ENCODE measurements at regions not wholly inside any gene's neighbourhood (a gene's known extent, or its start where the extent isn't known, plus 50 kb on each side); places are given as distances from the start of the nearest gene placed in this dataset.

DNA sequence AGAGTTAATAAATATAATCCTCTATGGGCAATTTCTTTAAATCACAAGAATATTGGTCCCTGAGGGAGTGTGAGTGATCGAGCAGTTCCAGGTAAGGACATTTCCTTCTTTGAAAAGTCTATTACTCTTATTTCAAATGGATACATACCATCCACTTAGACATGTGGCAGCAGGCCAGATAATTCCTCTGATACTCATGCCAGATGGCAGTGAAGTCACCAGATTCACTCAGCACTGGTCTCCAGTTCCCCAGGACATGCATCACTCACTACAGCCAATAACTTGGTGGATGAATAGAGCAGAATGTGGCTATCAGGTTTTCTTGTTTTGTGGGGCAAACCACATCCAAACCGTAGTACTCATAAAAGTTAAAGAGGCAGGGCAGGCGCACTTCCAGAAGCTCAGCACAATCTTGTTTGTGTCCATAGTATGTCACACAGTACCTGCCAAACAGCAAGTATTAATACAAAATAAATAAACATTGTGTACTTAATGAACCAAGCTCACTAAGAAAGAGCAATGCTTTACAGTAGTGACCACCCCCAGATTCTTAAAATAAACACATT is 74.2 kb upstream of the CD53 start:
- no peaks in the 10 kb centered on the region for H3K27me3 ChIP-seq (ENCODE audit: control insufficient read depth in 1 of 2, insufficient read depth in 2 of 2, low read length in 2 of 2)
- no peak for TF ChIP-seq ZFP41 (CRISPR knock-in tag; IDR thresholded peaks at IDR 0.05; ENCODE audit: borderline replicate concordance)
- TF ChIP-seq PPARG (CRISPR knock-in tag; conservative IDR thresholded peaks at IDR 0.05) = no peak
- TF ChIP-seq HOXA9 (CRISPR knock-in tag; IDR thresholded peaks at IDR 0.05; ENCODE audit: borderline replicate concordance) = no peak
- TF ChIP-seq, protein P1, sequence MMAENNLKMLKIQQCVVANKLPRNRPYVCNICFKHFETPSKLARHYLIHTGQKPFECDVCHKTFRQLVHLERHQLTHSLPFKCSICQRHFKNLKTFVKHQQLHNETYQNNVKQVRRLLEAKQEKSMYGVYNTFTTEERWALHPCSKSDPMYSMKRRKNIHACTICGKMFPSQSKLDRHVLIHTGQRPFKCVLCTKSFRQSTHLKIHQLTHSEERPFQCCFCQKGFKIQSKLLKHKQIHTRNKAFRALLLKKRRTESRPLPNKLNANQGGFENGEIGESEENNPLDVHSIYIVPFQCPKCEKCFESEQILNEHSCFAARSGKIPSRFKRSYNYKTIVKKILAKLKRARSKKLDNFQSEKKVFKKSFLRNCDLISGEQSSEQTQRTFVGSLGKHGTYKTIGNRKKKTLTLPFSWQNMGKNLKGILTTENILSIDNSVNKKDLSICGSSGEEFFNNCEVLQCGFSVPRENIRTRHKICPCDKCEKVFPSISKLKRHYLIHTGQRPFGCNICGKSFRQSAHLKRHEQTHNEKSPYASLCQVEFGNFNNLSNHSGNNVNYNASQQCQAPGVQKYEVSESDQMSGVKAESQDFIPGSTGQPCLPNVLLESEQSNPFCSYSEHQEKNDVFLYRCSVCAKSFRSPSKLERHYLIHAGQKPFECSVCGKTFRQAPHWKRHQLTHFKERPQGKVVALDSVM (CRISPR knock-in tag; IDR thresholded peaks at IDR 0.05) = no peak
- TF ChIP-seq ZNF850 (CRISPR knock-in tag; conservative IDR thresholded peaks at IDR 0.05) = no peak
- H3K36me3 ChIP-seq (replicated peaks in 1 of 2; ENCODE audit: control insufficient read depth in 1 of 2, insufficient read depth in 2 of 2, low read length in 2 of 2) = no peaks in the 10 kb centered on the region
- H3K4me1 ChIP-seq (ENCODE audit: insufficient read depth, low read length) = no peaks in the 10 kb centered on the region
- H3K9me3 ChIP-seq (ENCODE audit: low read length) = no peaks in the 10 kb centered on the region
- FAIRE-seq (no peak), DNase-seq (ENCODE audit: low spot score) (no peak), ATAC-seq (no peak)
- intact Hi-C loops (cut with micrococcal nuclease; ENCODE audit: unreplicated experiment) (no loop called here), in situ Hi-C loops (cut with HindIII; ENCODE audit: extremely low pct_ligation_motif_present, low pct_unique_long_range_greater_than_20kb) (no loop called here)
- no peaks in the 10 kb centered on the region for H4K20me1 ChIP-seq (ENCODE audit: insufficient read depth, low read length)
- H3K9ac ChIP-seq (ENCODE audit: insufficient read depth, low read depth, low read length) = no peak overlapping the region
- no peak overlapping the region for H3K27ac ChIP-seq (ENCODE audit: extremely low read length, insufficient read depth, low read length)
- ChIA-PET CTCF (ENCODE audit: low intra/inter-chr PET ratio, low total read pairs) (no interaction called here), POLR2A (no interaction called here)
- H3K79me2 ChIP-seq (ENCODE audit: insufficient read depth, low read length) = no peaks in the 10 kb centered on the region
- H3K4me3 ChIP-seq (replicated peaks in 1 of 3; ENCODE audit: insufficient read depth in 1 of 3, low read depth in 2 of 3, low read length in 3 of 3) = no peak overlapping the region
- H3K4me2 ChIP-seq (ENCODE audit: low read depth, low read length) = no peak overlapping the region
- H2AFZ ChIP-seq (ENCODE audit: low read length) = no peak overlapping the region
- no TSS peak for BruUV-seq (replicated peaks)
- 4% methylated on average over 3 of the region's 3 CpGs for WGBS (ENCODE audit: low lambda C conversion rate)

DNA sequence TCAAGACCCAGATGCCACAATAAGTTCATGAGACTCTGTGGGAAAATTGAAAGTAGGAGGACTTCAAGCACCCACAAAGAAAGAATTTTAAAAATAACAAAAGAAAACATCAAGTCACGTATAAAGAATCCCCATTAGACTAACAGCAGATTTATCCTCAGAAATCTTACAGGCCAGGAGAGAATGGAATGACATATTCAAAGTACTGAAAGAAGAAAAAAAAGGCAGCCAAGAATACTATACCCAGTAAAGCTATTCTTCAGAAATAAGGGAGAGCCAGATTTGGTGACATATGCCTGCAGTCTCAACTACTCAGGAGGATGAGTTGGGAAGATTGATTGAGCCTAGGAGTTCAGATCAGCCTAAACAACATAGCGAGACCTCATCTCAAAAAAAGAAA is 84.3 kb upstream of the CD53 start:
- in situ Hi-C loops (cut with HindIII; ENCODE audit: extremely low pct_ligation_motif_present, low pct_unique_long_range_greater_than_20kb) (loop anchor here (10.0 kb wide), 1 partner anchor 254 kb away; no protein-coding TSS in a partner anchor), intact Hi-C loops (cut with micrococcal nuclease; ENCODE audit: unreplicated experiment) (no loop called here)
- Histone ChIP-seq H3K36me3 (replicated peaks in 1 of 2; ENCODE audit: control insufficient read depth in 1 of 2, insufficient read depth in 2 of 2, low read length in 2 of 2) (no peaks in the 10 kb centered on the region), H4K20me1 (ENCODE audit: insufficient read depth, low read length) (no peaks in the 10 kb centered on the region), H3K4me2 (ENCODE audit: low read depth, low read length) (no peak overlapping the region), H3K27me3 (ENCODE audit: control insufficient read depth in 1 of 2, insufficient read depth in 2 of 2, low read length in 2 of 2) (no peaks in the 10 kb centered on the region), H3K79me2 (ENCODE audit: insufficient read depth, low read length) (no peaks in the 10 kb centered on the region), H3K9me3 (ENCODE audit: low read length) (no peaks in the 10 kb centered on the region), H3K4me1 (ENCODE audit: insufficient read depth, low read length) (no peaks in the 10 kb centered on the region), H3K4me3 (replicated peaks in 1 of 3; ENCODE audit: insufficient read depth in 1 of 3, low read depth in 2 of 3, low read length in 3 of 3) (no peak overlapping the region), H3K27ac (ENCODE audit: extremely low read length, insufficient read depth, low read length) (no peak overlapping the region), H3K9ac (ENCODE audit: insufficient read depth, low read depth, low read length) (no peak overlapping the region), H2AFZ (ENCODE audit: low read length) (no peak overlapping the region)
- ChIA-PET CTCF (ENCODE audit: low intra/inter-chr PET ratio, low total read pairs) (no interaction called here), POLR2A (no interaction called here)
- DNase-seq (ENCODE audit: low spot score) (no peak), ATAC-seq (no peak), FAIRE-seq (no peak)
- BruUV-seq (replicated peaks) = no TSS peak
- 18% methylated on average over 2 of the region's 2 CpGs for WGBS (ENCODE audit: low lambda C conversion rate)
- TF ChIP-seq, protein P2, sequence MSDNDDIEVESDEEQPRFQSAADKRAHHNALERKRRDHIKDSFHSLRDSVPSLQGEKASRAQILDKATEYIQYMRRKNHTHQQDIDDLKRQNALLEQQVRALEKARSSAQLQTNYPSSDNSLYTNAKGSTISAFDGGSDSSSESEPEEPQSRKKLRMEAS (IDR thresholded peaks at IDR 0.05) = no peak
- TF ChIP-seq, protein P3, sequence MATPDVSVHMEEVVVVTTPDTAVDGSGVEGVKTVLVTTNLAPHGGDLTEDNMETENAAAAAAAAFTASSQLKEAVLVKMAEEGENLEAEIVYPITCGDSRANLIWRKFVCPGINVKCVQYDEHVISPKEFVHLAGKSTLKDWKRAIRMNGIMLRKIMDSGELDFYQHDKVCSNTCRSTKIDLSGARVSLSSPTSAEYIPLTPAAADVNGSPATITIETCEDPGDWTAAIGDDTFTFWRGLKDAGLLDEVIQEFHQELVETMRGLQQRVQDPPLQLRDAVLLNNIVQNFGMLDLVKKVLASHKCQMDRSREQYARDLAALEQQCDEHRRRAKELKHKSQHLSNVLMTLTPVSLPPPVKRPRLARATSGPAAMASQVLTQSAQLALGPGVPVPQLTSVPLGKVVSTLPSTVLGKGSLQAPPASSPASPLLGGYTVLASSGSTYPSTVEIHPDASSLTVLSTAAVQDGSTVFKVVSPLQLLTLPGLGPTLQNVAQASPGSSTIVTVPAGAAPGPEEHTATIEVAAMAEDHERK (CRISPR knock-in tag; IDR thresholded peaks at IDR 0.05; ENCODE audit: low read depth) = no peak
- TF ChIP-seq RXRA (CRISPR knock-in tag; IDR thresholded peaks at IDR 0.05) = no peak
- TF ChIP-seq ZNF335 (CRISPR knock-in tag; IDR thresholded peaks at IDR 0.05) = no peak
- TF ChIP-seq, protein P4, sequence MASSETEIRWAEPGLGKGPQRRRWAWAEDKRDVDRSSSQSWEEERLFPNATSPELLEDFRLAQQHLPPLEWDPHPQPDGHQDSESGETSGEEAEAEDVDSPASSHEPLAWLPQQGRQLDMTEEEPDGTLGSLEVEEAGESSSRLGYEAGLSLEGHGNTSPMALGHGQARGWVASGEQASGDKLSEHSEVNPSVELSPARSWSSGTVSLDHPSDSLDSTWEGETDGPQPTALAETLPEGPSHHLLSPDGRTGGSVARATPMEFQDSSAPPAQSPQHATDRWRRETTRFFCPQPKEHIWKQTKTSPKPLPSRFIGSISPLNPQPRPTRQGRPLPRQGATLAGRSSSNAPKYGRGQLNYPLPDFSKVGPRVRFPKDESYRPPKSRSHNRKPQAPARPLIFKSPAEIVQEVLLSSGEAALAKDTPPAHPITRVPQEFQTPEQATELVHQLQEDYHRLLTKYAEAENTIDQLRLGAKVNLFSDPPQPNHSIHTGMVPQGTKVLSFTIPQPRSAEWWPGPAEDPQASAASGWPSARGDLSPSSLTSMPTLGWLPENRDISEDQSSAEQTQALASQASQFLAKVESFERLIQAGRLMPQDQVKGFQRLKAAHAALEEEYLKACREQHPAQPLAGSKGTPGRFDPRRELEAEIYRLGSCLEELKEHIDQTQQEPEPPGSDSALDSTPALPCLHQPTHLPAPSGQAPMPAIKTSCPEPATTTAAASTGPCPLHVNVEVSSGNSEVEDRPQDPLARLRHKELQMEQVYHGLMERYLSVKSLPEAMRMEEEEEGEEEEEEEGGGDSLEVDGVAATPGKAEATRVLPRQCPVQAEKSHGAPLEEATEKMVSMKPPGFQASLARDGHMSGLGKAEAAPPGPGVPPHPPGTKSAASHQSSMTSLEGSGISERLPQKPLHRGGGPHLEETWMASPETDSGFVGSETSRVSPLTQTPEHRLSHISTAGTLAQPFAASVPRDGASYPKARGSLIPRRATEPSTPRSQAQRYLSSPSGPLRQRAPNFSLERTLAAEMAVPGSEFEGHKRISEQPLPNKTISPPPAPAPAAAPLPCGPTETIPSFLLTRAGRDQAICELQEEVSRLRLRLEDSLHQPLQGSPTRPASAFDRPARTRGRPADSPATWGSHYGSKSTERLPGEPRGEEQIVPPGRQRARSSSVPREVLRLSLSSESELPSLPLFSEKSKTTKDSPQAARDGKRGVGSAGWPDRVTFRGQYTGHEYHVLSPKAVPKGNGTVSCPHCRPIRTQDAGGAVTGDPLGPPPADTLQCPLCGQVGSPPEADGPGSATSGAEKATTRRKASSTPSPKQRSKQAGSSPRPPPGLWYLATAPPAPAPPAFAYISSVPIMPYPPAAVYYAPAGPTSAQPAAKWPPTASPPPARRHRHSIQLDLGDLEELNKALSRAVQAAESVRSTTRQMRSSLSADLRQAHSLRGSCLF (CRISPR knock-in tag; IDR thresholded peaks at IDR 0.05; ENCODE audit: borderline replicate concordance) = no peak
- TF ChIP-seq GTF2F1 (IDR thresholded peaks at IDR 0.05; ENCODE audit: low read length) = no peak
